SK-N-SH (cell line): ENCODE measurements at regions not wholly inside any gene's neighbourhood (a gene's known extent, or its start where the extent isn't known, plus 50 kb on each side); places are given as distances from the start of the nearest gene placed in this dataset.

ENCODE experiments used
- CTCF ChIA-PET: fragments of 300-600, 350-600 bp; formaldehyde crosslinking; extraction: SDS; loops from one replicate; lab custom pipeline; 2021; lab: Yijun Ruan, JAX
- POLR2A ChIA-PET: fragments of 350-600 bp; sonication (Branson Sonifier 250); formaldehyde crosslinking; extraction: SDS; loops from one replicate; lab custom pipeline; 2020; ENCODE audit warnings: antibody characterized with exemption, inconsistent platforms; lab: Yijun Ruan, JAX
- DNase-seq: peaks from one replicate; pipeline ENCODE4 v3.0.0; 2012
- H2AFZ ChIP-seq: fragments of 200-600 bp; sonication (generic); 2 replicates; pipeline ENCODE4 v1.8.1; 2016; ENCODE audit warnings: antibody characterized with exemption, mild to moderate bottlenecking, low read depth
- H3F3A ChIP-seq: fragments of 200-600 bp; sonication (generic); replicated peaks from 2 replicates; pipeline ENCODE3; 2016; ENCODE audit warnings: antibody characterized with exemption, mild to moderate bottlenecking; ENCODE audit not compliant: insufficient read depth
- H3K27ac ChIP-seq, 2 experiments: fragments of 200-500 bp in 1 of 2; fragments of 200-600 bp in 1 of 2; sonication (Bioruptor generic) in 1 of 2; sonication (generic), shearing (Covaris generic) in 1 of 2; 2 replicates each; pipeline versions ENCODE4 v1.5.1 to v1.6.1; 2014 to 2016; ENCODE audit warnings: low read depth in 2 of 2, inconsistent platforms in 1 of 2, low read length in 1 of 2, mild to moderate bottlenecking in 1 of 2, mixed read lengths in 1 of 2
- H3K27me3 ChIP-seq: fragments of 200-600 bp; sonication (generic), shearing (Covaris generic); 2 replicates; pipeline ENCODE4 v1.6.1; 2016; ENCODE audit warnings: mixed run types; ENCODE audit not compliant: insufficient read depth
- H3K36me3 ChIP-seq, 2 experiments: fragments of 200-500 bp in 1 of 2; fragments of 200-600 bp in 1 of 2; sonication (Bioruptor generic) in 1 of 2; sonication (generic) in 1 of 2; replicated peaks in 1 of 2; 2 replicates each; pipeline versions ENCODE3 to v1.5.1; 2014 to 2016; ENCODE audit warnings: low read length in 1 of 2, mild to moderate bottlenecking in 1 of 2; ENCODE audit not compliant: insufficient read depth in 2 of 2, control insufficient read depth in 1 of 2
- H3K4me1 ChIP-seq, 2 experiments: fragments of 200-500 bp in 1 of 2; fragments of 200-600 bp in 1 of 2; sonication (Bioruptor generic) in 1 of 2; sonication (generic), shearing (Covaris generic) in 1 of 2; 2 replicates each; pipeline versions ENCODE4 v1.5.1 to v1.6.1; 2014 to 2016; ENCODE audit warnings: low read depth in 1 of 2, low read length in 1 of 2, mixed run types in 1 of 2; ENCODE audit not compliant: insufficient read depth in 2 of 2, control insufficient read depth in 1 of 2
- H3K4me2 ChIP-seq: fragments of 200-600 bp; sonication (generic), shearing (Covaris generic); 2 replicates; pipeline ENCODE4 v1.6.1; 2017; ENCODE audit warnings: mixed run types
- H3K4me3 ChIP-seq, 2 experiments: fragments of 200-500 bp in 1 of 2; fragments of 200-600 bp in 1 of 2; sonication (Bioruptor generic) in 1 of 2; sonication (generic), shearing (Covaris generic) in 1 of 2; 2 replicates each; pipeline versions ENCODE4 v1.5.1 to v1.8.1; 2014 to 2016; ENCODE audit warnings: low read depth in 2 of 2, inconsistent platforms in 1 of 2, low read length in 1 of 2, mild to moderate bottlenecking in 1 of 2, mixed read lengths in 1 of 2, moderate library complexity in 1 of 2
- H3K79me2 ChIP-seq: fragments of 200-600 bp; sonication (generic); 2 replicates; pipeline ENCODE4 v1.8.1; 2017; ENCODE audit warnings: mild to moderate bottlenecking; ENCODE audit not compliant: insufficient read depth
- H3K9ac ChIP-seq: fragments of 200-600 bp; sonication (generic); 2 replicates; pipeline ENCODE4 v1.6.1; 2017; ENCODE audit warnings: mixed run types
- H3K9me2 ChIP-seq: fragments of 200-600 bp; sonication (generic); 2 replicates; pipeline ENCODE4 v1.6.1; 2017; ENCODE audit warnings: mixed run types
- H3K9me3 ChIP-seq: fragments of 200-600 bp; sonication (generic); 2 replicates; pipeline ENCODE4 v1.6.1; 2017; ENCODE audit warnings: mixed run types, mild to moderate bottlenecking, moderate library complexity
- H4K20me1 ChIP-seq: fragments of 200-600 bp; sonication (generic); 2 replicates; pipeline ENCODE4 v1.6.1; 2017; ENCODE audit warnings: mild to moderate bottlenecking, mixed run types; ENCODE audit not compliant: insufficient read depth
- CTCF ChIP-seq: fragments of 200-600 bp; sonication (generic); IDR thresholded peaks from 2 replicates; pipeline ENCODE4 v1.6.1; 2017; ENCODE audit warnings: antibody characterized with exemption, mild to moderate bottlenecking, moderate library complexity
- ELF1 ChIP-seq: IDR thresholded peaks from 2 replicates; pipeline ENCODE4 v1.4.0; 2012
- FOSL2 ChIP-seq: IDR thresholded peaks from 2 replicates; pipeline ENCODE4 v1.4.0; 2012; ENCODE audit warnings: low read depth, mild to moderate bottlenecking, moderate library complexity, borderline replicate concordance
- FOXM1 ChIP-seq: IDR thresholded peaks from 2 replicates; pipeline ENCODE4 v1.4.0; 2012; ENCODE audit warnings: low read depth, mild to moderate bottlenecking
- IRF3 ChIP-seq: fragments of 150-350 bp; IDR thresholded peaks from 2 replicates; pipeline ENCODE4 v1.6.1; 2016; ENCODE audit warnings: mild to moderate bottlenecking, low read depth, low read length
- MAX ChIP-seq: IDR thresholded peaks from 2 replicates; pipeline ENCODE4 v1.4.0; 2012; ENCODE audit warnings: low read depth
- MEF2A ChIP-seq: IDR thresholded peaks from 2 replicates; pipeline ENCODE4 v1.4.0; 2012; ENCODE audit warnings: low read depth, borderline replicate concordance
- MXI1 ChIP-seq: IDR thresholded peaks from 2 replicates; pipeline ENCODE4 v1.6.1; 2012; ENCODE audit warnings: mild to moderate bottlenecking, low read depth, low read length, improper control_type of control experiment
- PBX3 ChIP-seq: IDR thresholded peaks from 2 replicates; pipeline ENCODE4; 2012
- RCOR1 ChIP-seq: fragments of 150-350 bp; IDR thresholded peaks from 2 replicates; pipeline ENCODE4 v1.6.1; 2017; ENCODE audit warnings: antibody characterized with exemption, low read length
- RXRA ChIP-seq: IDR thresholded peaks from 2 replicates; pipeline ENCODE4 v1.4.0; 2012; ENCODE audit warnings: low read depth, mild to moderate bottlenecking, borderline replicate concordance
- TEAD4 ChIP-seq: IDR thresholded peaks from 2 replicates; pipeline ENCODE4 v1.4.0; 2012; ENCODE audit warnings: mild to moderate bottlenecking, borderline replicate concordance; ENCODE audit not compliant: insufficient read depth
- YY1 ChIP-seq: IDR thresholded peaks from 2 replicates; pipeline ENCODE4 v1.4.0; 2012; ENCODE audit warnings: low read depth, mild to moderate bottlenecking
- WGBS: methylation state at CpG from one replicate; pipeline ENCODE4 v1.1.6; 2017; ENCODE audit warnings: low lambda C conversion rate; 5-methylcytosine and 5-hydroxymethylcytosine counted together

GRCh38 chr4:125104616-125105015 lies 210.1 kb upstream of the FAT4 start:
- Histone ChIP-seq H3K9ac (no peak overlapping the region), H3K4me3 (no peak overlapping the region), H4K20me1 (no peaks in the 10 kb centered on the region), H2AFZ (peak overlapping the region; percentile 37; the same call in 1 of the 2 replicates), H3K27me3 (no peaks in the 10 kb centered on the region), H3K4me2 (no peak overlapping the region), H3K79me2 (no peaks in the 10 kb centered on the region), H3K9me2 (0 out of 2 replicates have a peak, but pooled peaks cover 6% of the 10 kb centered on the region), H3K9me3 (no peaks in the 10 kb centered on the region), H3K27ac (peak overlapping the region in 1 of 2 experiments; percentile 10; a peak in 2 of 4 replicates), H3K4me1 (peaks cover 0 to 9% of the 10 kb centered on the region in 2 experiments; a peak in 1 of 4 replicates), H3F3A (no peaks in the 10 kb centered on the region), H3K36me3 (no peaks in the 10 kb centered on the region)
- WGBS, result 63% methylated on average over 2 of the region's 2 CpGs
- TF ChIP-seq FOSL2 (peak; percentile 8; the same call in 1 of the 2 replicates), PBX3 (no peak), MEF2A (no peak), RXRA (no peak)
- DNase-seq, result no peak
- CTCF ChIA-PET, result no interaction called here
- POLR2A ChIA-PET, result no interaction called here

GRCh38 chr4:125101719-125102118 lies 213.0 kb upstream of the FAT4 start:
- TF ChIP-seq MXI1, result no peak
- no peak for TF ChIP-seq MAX
- no peak for TF ChIP-seq IRF3
- no peak for TF ChIP-seq RCOR1
- no peak for TF ChIP-seq CTCF
- TF ChIP-seq PBX3, result no peak
- no peak for TF ChIP-seq TEAD4
- no peak for TF ChIP-seq YY1
- no peak for TF ChIP-seq FOXM1
- TF ChIP-seq ELF1, result no peak
- TF ChIP-seq, all 33 proteins: peak for 0
- DNase-seq, result no peak
- WGBS, result 93% methylated on average over 3 of the region's 3 CpGs
- Histone ChIP-seq H3K9me3 (no peaks in the 10 kb centered on the region), H3K79me2 (no peaks in the 10 kb centered on the region), H3K4me1 (peaks cover 0 to 12% of the 10 kb centered on the region in 2 experiments; a peak in 1 of 4 replicates), H3K4me3 (no peak overlapping the region), H4K20me1 (no peaks in the 10 kb centered on the region), H3F3A (no peaks in the 10 kb centered on the region), H3K9me2 (no peaks in the 10 kb centered on the region), H3K4me2 (no peak overlapping the region), H3K9ac (no peak overlapping the region), H2AFZ (no peak overlapping the region), H3K27ac (no peak overlapping the region), H3K27me3 (no peaks in the 10 kb centered on the region), H3K36me3 (no peaks in the 10 kb centered on the region)
- POLR2A ChIA-PET, result no interaction called here
- CTCF ChIA-PET, result no interaction called here
